ENCODE measurements at regions not wholly inside any gene's neighbourhood (a gene's known extent, or its start where the extent isn't known, plus 50 kb on each side); places are given as distances from the start of the nearest gene placed in this dataset.

GRCh38 chr7:31175672-31176071 lies 123.6 kb downstream of the ADCYAP1R1 start:
- DNase-seq (ENCODE audit: low read depth): no peak

- no peak for DNase-seq (ENCODE audit: low read depth)
Measured at GRCh38 chr7:31171984-31172383, 119.9 kb downstream of the ADCYAP1R1 start.

- no peak for DNase-seq (ENCODE audit: low read depth)
Measured at GRCh38 chr7:31171216-31171785, 119.2 kb downstream of the ADCYAP1R1 start.

All from myocyte (in vitro differentiated cells).